Cardiac muscle cell (in vitro differentiated cells and primary cell): ENCODE measurements at regions not wholly inside any gene's neighbourhood (a gene's known extent, or its start where the extent isn't known, plus 50 kb on each side); places are given as distances from the start of the nearest gene placed in this dataset.

Experiments used
- DNase-seq, 2 donors: peaks; one replicate each; pipeline versions ENCODE4 v3.0.0 to v3.0.0-alpha.2; 2010 to 2017; ENCODE audit warnings: low read depth in 1 of 2, low spot score in 1 of 2
- H3K27ac ChIP-seq: fragments of 200-600 bp; sonication (generic); 2 replicates; pipeline ENCODE4 v1.5.1; 2016
- H3K27me3 ChIP-seq: fragments of 200-600 bp; sonication (generic); 2 replicates; pipeline ENCODE4 v1.6.0; 2016; ENCODE audit warnings: control low read depth
- H3K36me3 ChIP-seq: fragments of 200-600 bp; sonication (generic); 2 replicates; pipeline ENCODE4 v1.5.1; 2016; ENCODE audit warnings: control low read depth
- H3K4me1 ChIP-seq: fragments of 200-600 bp; sonication (generic); 2 replicates; pipeline ENCODE4 v1.8.1; 2017; ENCODE audit warnings: low read depth, mild to moderate bottlenecking, mixed run types
- H3K4me3 ChIP-seq: fragments of 200-600 bp; sonication (generic); 2 replicates; pipeline ENCODE4 v1.5.1; 2016; ENCODE audit warnings: mild to moderate bottlenecking
- H3K9me3 ChIP-seq: fragments of 200-600 bp; sonication (generic); 2 replicates; pipeline ENCODE4 v1.5.1; 2017; ENCODE audit warnings: low read depth, mild to moderate bottlenecking, control low read depth
- TF ChIP-seq, protein P1 (sequence below): IDR thresholded peaks from 2 replicates; pipeline ENCODE4 v1.5.1; 2012; ENCODE audit warnings: low read depth, mild to moderate bottlenecking, low read length

- no peak for DNase-seq
- Histone ChIP-seq H3K27ac (no peak overlapping the region), H3K4me1 (no peaks in the 10 kb centered on the region), H3K36me3 (no peaks in the 10 kb centered on the region), H3K9me3 (no peaks in the 10 kb centered on the region), H3K27me3 (no peaks in the 10 kb centered on the region), H3K4me3 (no peak overlapping the region)
- TF ChIP-seq, protein P1, sequence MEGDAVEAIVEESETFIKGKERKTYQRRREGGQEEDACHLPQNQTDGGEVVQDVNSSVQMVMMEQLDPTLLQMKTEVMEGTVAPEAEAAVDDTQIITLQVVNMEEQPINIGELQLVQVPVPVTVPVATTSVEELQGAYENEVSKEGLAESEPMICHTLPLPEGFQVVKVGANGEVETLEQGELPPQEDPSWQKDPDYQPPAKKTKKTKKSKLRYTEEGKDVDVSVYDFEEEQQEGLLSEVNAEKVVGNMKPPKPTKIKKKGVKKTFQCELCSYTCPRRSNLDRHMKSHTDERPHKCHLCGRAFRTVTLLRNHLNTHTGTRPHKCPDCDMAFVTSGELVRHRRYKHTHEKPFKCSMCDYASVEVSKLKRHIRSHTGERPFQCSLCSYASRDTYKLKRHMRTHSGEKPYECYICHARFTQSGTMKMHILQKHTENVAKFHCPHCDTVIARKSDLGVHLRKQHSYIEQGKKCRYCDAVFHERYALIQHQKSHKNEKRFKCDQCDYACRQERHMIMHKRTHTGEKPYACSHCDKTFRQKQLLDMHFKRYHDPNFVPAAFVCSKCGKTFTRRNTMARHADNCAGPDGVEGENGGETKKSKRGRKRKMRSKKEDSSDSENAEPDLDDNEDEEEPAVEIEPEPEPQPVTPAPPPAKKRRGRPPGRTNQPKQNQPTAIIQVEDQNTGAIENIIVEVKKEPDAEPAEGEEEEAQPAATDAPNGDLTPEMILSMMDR: no peak
These were observed 104.4 kb upstream of the TWIST2 start for GRCh38 chr2:238743243-238744065.

- Histone ChIP-seq H3K4me1 (no peaks in the 10 kb centered on the region), H3K27me3 (no peaks in the 10 kb centered on the region), H3K9me3 (no peaks in the 10 kb centered on the region), H3K36me3 (no peaks in the 10 kb centered on the region), H3K27ac (no peak overlapping the region), H3K4me3 (no peak overlapping the region)
- DNase-seq: no peak
- TF ChIP-seq, protein P1: no peak
These were observed 102.9 kb upstream of the TWIST2 start for GRCh38 chr2:238744951-238745350.

DNA sequence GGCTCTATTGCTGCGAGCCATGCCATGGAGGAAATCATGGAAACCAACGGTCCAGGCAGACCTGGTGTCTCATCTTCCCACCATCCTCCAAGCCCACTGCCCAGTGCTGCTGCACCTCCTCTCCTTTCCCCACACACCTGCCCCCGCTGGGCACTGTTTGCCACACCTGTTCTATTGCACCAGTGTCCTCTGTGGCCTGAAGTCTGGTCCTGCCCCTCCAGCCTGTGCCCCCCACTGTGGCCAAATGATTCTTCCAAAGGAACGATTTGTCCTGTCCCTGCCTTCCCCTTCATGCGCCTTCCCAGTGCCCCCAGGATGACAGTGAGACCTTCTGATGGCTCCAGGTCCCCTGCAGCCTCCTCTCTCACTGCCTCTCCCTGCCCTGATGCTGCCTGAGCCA lies 101.9 kb upstream of the TWIST2 start:
- TF ChIP-seq, protein P1: no peak
- Histone ChIP-seq H3K27ac (no peak overlapping the region), H3K36me3 (no peaks in the 10 kb centered on the region), H3K9me3 (no peaks in the 10 kb centered on the region), H3K4me1 (no peaks in the 10 kb centered on the region), H3K4me3 (no peak overlapping the region), H3K27me3 (no peaks in the 10 kb centered on the region)
- no peak for DNase-seq

DNA sequence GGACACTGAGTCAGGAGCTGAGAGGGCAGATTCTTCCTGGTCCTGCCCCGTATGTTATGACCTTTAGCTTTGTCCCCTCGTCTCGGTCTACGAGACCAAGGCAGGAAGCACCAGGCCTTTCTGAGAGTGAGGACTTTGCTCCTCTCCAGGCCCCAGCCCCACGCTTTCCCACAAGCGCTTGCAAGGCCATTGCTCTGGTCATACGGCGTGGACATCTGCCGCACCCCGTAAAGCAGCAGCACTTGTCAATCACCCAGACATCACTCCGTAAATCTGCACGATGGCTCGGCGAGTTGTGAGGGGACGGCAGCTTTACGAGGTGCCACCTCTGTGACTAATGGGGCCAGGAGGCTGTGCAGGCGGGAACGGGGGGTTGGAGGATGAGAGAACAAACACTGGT lies 100.8 kb upstream of the TWIST2 start:
- Histone ChIP-seq H3K4me1 (no peaks in the 10 kb centered on the region), H3K36me3 (no peaks in the 10 kb centered on the region), H3K4me3 (no peak overlapping the region), H3K27ac (no peak overlapping the region), H3K9me3 (no peaks in the 10 kb centered on the region), H3K27me3 (no peaks in the 10 kb centered on the region)
- TF ChIP-seq, protein P1: no peak
- DNase-seq: no peak

GRCh38 chr2:238747557-238747956 lies 100.3 kb upstream of the TWIST2 start:
- Histone ChIP-seq H3K4me3 (no peak overlapping the region), H3K9me3 (no peaks in the 10 kb centered on the region), H3K27ac (no peak overlapping the region), H3K27me3 (no peaks in the 10 kb centered on the region), H3K4me1 (no peaks in the 10 kb centered on the region), H3K36me3 (no peaks in the 10 kb centered on the region)
- TF ChIP-seq, protein P1: no peak
- no peak for DNase-seq
